ENCODE measurements at regions not wholly inside any gene's neighbourhood (a gene's known extent, or its start where the extent isn't known, plus 50 kb on each side); places are given as distances from the start of the nearest gene placed in this dataset.

DNA sequence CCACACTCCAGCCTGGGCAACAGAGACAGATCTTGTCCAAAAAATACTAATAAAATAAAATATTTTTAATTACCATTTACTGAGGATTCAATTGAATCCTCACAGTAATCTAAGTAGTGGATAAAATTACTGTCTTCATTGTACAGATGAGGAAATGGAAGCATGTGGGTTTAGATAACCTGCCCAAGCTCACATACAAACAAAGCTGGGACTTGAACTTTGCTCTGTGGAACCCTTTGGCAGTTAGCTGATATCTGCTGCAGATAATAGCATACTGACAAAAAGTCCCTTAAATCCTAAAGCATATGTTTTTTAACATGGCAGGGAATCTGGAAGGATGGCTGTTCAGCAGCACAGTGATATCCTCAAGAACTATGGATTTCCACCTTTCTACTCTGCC, 130.9 kb upstream of the MROH9 start:
- Histone ChIP-seq H3K9me3 (ENCODE audit: control insufficient read depth in 1 of 2, insufficient read depth in 1 of 2, low read depth in 1 of 2, low read length in 2 of 2) (no peaks in the 10 kb centered on the region), H3K9me2 (ENCODE audit: insufficient read depth) (no peaks in the 10 kb centered on the region), H3K4me2 (ENCODE audit: low read length) (no peak overlapping the region), H3K4me1 (ENCODE audit: control insufficient read depth in 1 of 2, insufficient read depth in 2 of 2, low read length in 2 of 2) (peaks cover 0 to 16% of the 10 kb centered on the region in 2 experiments; a peak in 2 of 4 replicates), H3K27ac (ENCODE audit: low read depth, low read length) (no peak overlapping the region), H3K9ac (ENCODE audit: low read length) (no peak overlapping the region), H3K79me2 (ENCODE audit: insufficient read depth, low read length) (no peaks in the 10 kb centered on the region), H3K27me3 (ENCODE audit: insufficient read depth, low read length) (no peaks in the 10 kb centered on the region), H3K4me3 (replicated peaks in 1 of 2; ENCODE audit: low read depth in 1 of 2, low read length in 2 of 2) (no peak overlapping the region), H2AFZ (ENCODE audit: low read depth, low read length, poor library complexity, severe bottlenecking) (no peak overlapping the region), H4K20me1 (ENCODE audit: insufficient read depth) (no peaks in the 10 kb centered on the region), H3K36me3 (ENCODE audit: control insufficient read depth in 1 of 2, insufficient read depth in 2 of 2, low read length in 2 of 2) (no peaks in the 10 kb centered on the region)
- CTCF ChIA-PET = no interaction called here
- TF ChIP-seq ZBTB33 (IDR thresholded peaks at IDR 0.05; ENCODE audit: extremely low read depth, insufficient replicate concordance, low read length) = no peak
- no TSS peak for BruUV-seq (replicated peaks)
- POLR2A ChIA-PET = no interaction called here
- DNase-seq (ENCODE audit: low read depth, low spot score) (no peak), ATAC-seq (no peak)
- RAD21 ChIA-PET (ENCODE audit: low non-redundant PET in 1 of 2, low total read pairs in 2 of 2, uncharacterized antibody in 2 of 2, unreplicated experiment in 2 of 2) = no interaction called here
- intact Hi-C loops (cut with micrococcal nuclease) = no loop called here

DNA sequence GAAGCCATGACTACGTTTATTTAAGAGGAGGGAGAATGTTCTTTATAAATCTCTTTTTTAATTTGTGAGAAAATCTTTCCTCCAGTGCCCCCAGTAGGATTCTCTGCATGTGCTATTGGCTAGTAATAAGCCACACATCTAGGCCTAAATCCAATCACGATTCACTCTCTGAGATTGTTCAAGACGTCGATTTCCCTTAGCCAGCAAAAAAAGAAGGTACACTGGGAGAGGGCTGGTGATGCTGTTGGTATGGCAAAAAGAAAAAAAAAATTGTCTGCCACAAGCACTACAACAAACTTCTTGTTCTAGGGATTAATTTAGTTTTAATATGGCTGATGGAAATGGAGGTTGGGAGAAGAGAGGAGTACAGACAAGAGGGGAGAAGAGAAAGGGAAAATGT, 130.5 kb upstream of the MROH9 start:
- no peaks in the 10 kb centered on the region for H4K20me1 ChIP-seq (ENCODE audit: insufficient read depth)
- DNase-seq (ENCODE audit: low read depth, low spot score) (no peak), ATAC-seq (no peak)
- no TSS peak for BruUV-seq (replicated peaks)
- peaks cover 0 to 16% of the 10 kb centered on the region in 2 experiments; a peak in 2 of 4 replicates for H3K4me1 ChIP-seq (ENCODE audit: control insufficient read depth in 1 of 2, insufficient read depth in 2 of 2, low read length in 2 of 2)
- no peak overlapping the region for H3K9ac ChIP-seq (ENCODE audit: low read length)
- intact Hi-C loops (cut with micrococcal nuclease) = no loop called here
- RAD21 ChIA-PET (ENCODE audit: low non-redundant PET in 1 of 2, low total read pairs in 2 of 2, uncharacterized antibody in 2 of 2, unreplicated experiment in 2 of 2) = no interaction called here
- H3K79me2 ChIP-seq (ENCODE audit: insufficient read depth, low read length) = no peaks in the 10 kb centered on the region
- CTCF ChIA-PET = no interaction called here
- no peak overlapping the region for H2AFZ ChIP-seq (ENCODE audit: low read depth, low read length, poor library complexity, severe bottlenecking)
- H3K27ac ChIP-seq (ENCODE audit: low read depth, low read length) = no peak overlapping the region
- H3K36me3 ChIP-seq (ENCODE audit: control insufficient read depth in 1 of 2, insufficient read depth in 2 of 2, low read length in 2 of 2) = no peaks in the 10 kb centered on the region
- TF ChIP-seq SRF (IDR thresholded peaks at IDR 0.05; ENCODE audit: low read depth) = no peak
- TF ChIP-seq ATF3 (IDR thresholded peaks at IDR 0.05) = no peak
- no peaks in the 10 kb centered on the region for H3K27me3 ChIP-seq (ENCODE audit: insufficient read depth, low read length)
- POLR2A ChIA-PET = no interaction called here
- no peak overlapping the region for H3K4me3 ChIP-seq (replicated peaks in 1 of 2; ENCODE audit: low read depth in 1 of 2, low read length in 2 of 2)
- H3K4me2 ChIP-seq (ENCODE audit: low read length) = no peak overlapping the region
- H3K9me3 ChIP-seq (ENCODE audit: control insufficient read depth in 1 of 2, insufficient read depth in 1 of 2, low read depth in 1 of 2, low read length in 2 of 2) = no peaks in the 10 kb centered on the region
- H3K9me2 ChIP-seq (ENCODE audit: insufficient read depth) = no peaks in the 10 kb centered on the region
